ENCODE measurements at regions not wholly inside any gene's neighbourhood (a gene's known extent, or its start where the extent isn't known, plus 50 kb on each side); places are given as distances from the start of the nearest gene placed in this dataset.
"Not testable (repeated sequence)": the region's sequence is repeated elsewhere in the genome, so short reads cannot be mapped to it uniquely, and the experiment has no call there.

DNA sequence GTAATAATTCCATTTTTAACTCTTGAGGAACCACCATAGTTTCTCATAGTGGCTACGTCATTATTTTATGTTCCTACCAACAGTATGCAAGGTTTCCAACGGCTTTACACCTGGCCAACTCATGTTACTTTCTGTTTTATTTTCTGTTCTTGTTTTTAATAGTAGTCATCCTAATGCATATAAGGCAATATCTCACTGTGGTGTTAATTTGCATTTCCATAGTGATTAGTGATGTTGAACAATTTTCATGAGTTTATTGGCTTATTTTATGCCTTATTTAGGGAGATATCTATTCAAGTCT, 465.5 kb upstream of the KLF6 start:
- Histone ChIP-seq H3K36me3 (replicated peaks) (no peaks in the 10 kb centered on the region), H3K9me3 (no peaks in the 10 kb centered on the region), H3K27me3 (ENCODE audit: low read depth) (no peaks in the 10 kb centered on the region), H3K4me1 (no peaks in the 10 kb centered on the region), H3K4me3 (no peak overlapping the region)
- in situ Hi-C loops (cut with MboI; ENCODE audit: low sequenced_read_pairs) = no loop called here
- no peak for DNase-seq (ENCODE audit: low spot score in 2 of 2)

DNA sequence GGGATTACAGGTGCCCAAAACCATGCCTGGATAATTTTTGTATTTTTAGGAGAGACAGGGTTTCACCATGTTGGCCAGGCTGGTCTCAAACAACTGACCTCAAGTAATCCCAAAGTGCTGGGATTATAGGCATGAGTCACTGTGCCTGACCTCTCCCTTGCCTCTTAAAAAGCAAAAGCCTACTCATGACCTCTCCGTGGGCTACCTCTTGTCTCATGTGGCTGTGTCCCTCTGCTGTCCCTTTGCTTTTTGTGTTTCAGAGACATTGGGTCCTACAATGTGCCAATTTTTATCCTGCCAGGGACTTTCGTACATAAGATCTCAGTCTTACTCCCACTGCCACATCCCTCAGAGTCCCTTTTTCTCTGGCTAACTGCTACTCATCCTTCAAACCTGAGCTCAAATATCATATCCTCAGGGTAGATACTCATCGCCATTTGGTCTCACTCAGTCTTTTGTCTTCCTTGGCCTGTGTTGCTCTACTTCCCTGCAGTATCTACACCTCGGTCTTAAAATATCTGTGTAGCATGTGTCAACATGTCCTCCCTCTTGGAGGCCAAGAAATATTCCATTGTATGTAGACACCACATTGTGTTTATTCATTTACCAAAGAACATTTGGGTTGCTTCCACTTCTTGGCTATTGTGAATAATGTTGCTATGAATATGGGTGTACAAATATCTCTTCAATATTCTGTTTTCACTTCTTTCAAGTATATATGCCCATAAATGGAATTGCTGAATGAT, 465.0 kb upstream of the KLF6 start:
- no peaks in the 10 kb centered on the region for H3K27me3 ChIP-seq (ENCODE audit: low read depth)
- H3K4me3 ChIP-seq = no peak overlapping the region
- H3K36me3 ChIP-seq (replicated peaks) = no peaks in the 10 kb centered on the region
- in situ Hi-C loops (cut with MboI; ENCODE audit: low sequenced_read_pairs) = no loop called here
- H3K9me3 ChIP-seq = no peaks in the 10 kb centered on the region
- H3K4me1 ChIP-seq = no peaks in the 10 kb centered on the region
- no peak for DNase-seq (ENCODE audit: low spot score in 2 of 2)

DNA sequence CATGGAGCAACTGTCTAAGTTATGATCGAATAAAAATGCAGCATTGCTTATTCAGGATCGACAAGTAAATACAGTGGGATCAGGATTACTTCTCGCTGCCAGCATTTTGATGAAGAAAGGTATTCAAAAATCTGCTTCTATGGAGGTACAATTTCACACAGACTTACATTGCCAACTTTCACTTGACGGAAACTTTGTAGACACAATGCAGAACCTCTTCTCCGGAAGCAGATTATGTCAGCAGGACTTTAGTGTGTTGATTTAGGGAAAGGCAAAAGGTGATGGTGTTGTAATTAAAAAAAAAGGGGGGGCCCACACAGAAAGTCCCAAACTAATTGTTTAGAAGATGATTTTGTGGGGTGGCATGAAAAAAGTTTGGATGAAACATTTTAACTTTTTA, 462.4 kb upstream of the KLF6 start:
- no peak overlapping the region for H3K4me3 ChIP-seq
- no peaks in the 10 kb centered on the region for H3K36me3 ChIP-seq (replicated peaks)
- H3K9me3 ChIP-seq = no peaks in the 10 kb centered on the region
- no peaks in the 10 kb centered on the region for H3K4me1 ChIP-seq
- H3K27me3 ChIP-seq (ENCODE audit: low read depth) = no peaks in the 10 kb centered on the region
- DNase-seq (ENCODE audit: low spot score in 2 of 2) = no peak
- in situ Hi-C loops (cut with MboI; ENCODE audit: low sequenced_read_pairs) = no loop called here

DNA sequence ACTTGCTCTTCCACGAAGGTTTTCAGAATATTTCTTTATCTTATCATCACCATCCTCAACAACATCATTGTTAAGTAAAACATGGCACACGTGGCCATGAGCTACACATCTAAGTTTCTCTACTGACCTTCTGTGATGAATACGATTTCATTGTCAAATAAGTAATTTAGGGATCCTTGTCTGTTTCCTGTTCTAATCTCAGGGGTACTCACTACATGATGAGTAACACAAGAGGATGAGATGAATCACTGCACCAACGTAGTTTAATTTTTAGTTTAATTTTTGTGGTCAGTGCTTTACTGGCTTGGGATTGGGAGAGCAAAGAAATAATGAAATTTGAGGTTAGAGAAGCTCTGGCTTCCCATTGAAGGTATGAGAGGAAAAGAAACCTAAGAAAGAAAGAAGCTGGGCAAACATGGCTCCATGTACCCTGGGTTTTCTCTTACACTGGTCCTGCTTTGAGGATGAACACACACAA, 461.9 kb upstream of the KLF6 start:
- Histone ChIP-seq H3K4me3 (no peak overlapping the region), H3K9me3 (no peaks in the 10 kb centered on the region), H3K27me3 (ENCODE audit: low read depth) (no peaks in the 10 kb centered on the region), H3K36me3 (replicated peaks) (no peaks in the 10 kb centered on the region), H3K4me1 (no peaks in the 10 kb centered on the region)
- DNase-seq (ENCODE audit: low spot score in 2 of 2) = no peak
- in situ Hi-C loops (cut with MboI; ENCODE audit: low sequenced_read_pairs) = no loop called here

DNA sequence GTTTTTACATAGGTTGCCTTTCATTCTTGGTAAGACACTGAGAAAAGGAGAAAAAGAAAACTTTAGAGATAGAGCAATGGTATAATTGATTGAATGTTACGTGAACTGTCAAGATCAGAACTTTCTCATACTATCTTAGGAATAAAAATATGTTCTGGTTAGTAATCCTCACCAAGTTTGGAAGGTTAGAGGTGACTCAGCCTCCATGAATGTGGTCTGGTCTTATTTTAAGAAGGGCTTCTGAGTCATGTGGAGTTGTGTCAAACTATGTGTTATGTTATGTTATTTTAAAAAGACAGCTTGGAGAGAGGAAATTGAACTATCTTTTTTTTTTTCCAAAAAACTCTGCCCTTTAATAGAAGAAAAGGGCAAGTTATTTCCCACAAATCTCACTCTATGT, 458.6 kb upstream of the KLF6 start:
- Histone ChIP-seq H3K9me3 (peaks cover 2% of the 10 kb centered on the region; the same call in 1 of the 2 replicates), H3K36me3 (replicated peaks) (no peaks in the 10 kb centered on the region), H3K4me3 (no peak overlapping the region), H3K4me1 (no peaks in the 10 kb centered on the region), H3K27me3 (ENCODE audit: low read depth) (no peaks in the 10 kb centered on the region)
- no peak for DNase-seq (ENCODE audit: low spot score in 2 of 2)
- in situ Hi-C loops (cut with MboI; ENCODE audit: low sequenced_read_pairs) = no loop called here

DNA sequence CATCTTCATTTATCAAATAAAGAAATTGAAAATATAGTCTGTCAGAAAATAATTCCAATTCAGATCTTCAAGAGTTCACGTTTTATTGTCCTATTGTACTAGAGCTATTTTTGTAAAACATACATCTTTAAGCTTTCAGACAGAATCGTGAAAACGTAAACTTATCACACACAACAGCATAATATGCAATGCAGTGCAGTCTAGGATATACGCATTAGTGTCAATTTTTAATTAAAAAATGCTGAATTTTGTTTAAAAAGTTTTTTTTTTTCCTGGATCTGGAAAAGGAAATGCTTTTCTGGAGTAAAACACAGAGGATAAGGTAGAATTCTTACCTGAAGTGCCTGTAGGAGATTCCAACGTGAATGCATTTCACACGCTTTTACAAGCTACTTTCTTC, 458.2 kb upstream of the KLF6 start:
- Histone ChIP-seq H3K9me3 (peaks cover 2% of the 10 kb centered on the region; the same call in 1 of the 2 replicates), H3K4me3 (no peak overlapping the region), H3K4me1 (no peaks in the 10 kb centered on the region), H3K27me3 (ENCODE audit: low read depth) (no peaks in the 10 kb centered on the region), H3K36me3 (replicated peaks) (no peaks in the 10 kb centered on the region)
- DNase-seq (ENCODE audit: low spot score in 2 of 2) = no peak
- in situ Hi-C loops (cut with MboI; ENCODE audit: low sequenced_read_pairs) = no loop called here

DNA sequence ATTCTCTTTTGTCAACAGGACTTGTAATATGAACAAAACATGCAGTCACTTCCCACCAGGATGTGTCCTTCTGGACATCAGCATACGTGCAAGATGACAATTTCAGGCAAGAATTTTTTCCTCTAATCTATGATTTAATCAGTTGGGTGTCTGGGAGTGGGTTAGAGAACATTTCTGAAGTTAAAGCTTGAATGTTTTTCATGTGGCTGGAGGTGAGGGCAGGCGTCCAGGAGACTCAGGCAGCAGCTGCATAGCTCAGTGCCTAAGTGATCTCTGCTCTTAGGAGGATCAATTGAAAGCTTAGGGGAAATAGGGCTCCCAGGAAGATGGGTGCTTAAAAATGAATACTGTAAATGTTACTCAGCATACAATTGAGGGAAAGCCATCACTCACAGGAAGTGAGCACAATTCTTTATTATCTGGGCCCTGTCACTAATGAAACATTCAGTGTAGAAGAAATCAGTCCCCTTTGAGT, 457.6 kb upstream of the KLF6 start:
- Histone ChIP-seq H3K4me3 (no peak overlapping the region), H3K27me3 (ENCODE audit: low read depth) (no peaks in the 10 kb centered on the region), H3K36me3 (replicated peaks) (no peaks in the 10 kb centered on the region), H3K4me1 (no peaks in the 10 kb centered on the region), H3K9me3 (peaks cover 2% of the 10 kb centered on the region; the same call in 1 of the 2 replicates)
- no peak for DNase-seq (ENCODE audit: low spot score in 2 of 2)
- in situ Hi-C loops (cut with MboI; ENCODE audit: low sequenced_read_pairs) = no loop called here

DNA sequence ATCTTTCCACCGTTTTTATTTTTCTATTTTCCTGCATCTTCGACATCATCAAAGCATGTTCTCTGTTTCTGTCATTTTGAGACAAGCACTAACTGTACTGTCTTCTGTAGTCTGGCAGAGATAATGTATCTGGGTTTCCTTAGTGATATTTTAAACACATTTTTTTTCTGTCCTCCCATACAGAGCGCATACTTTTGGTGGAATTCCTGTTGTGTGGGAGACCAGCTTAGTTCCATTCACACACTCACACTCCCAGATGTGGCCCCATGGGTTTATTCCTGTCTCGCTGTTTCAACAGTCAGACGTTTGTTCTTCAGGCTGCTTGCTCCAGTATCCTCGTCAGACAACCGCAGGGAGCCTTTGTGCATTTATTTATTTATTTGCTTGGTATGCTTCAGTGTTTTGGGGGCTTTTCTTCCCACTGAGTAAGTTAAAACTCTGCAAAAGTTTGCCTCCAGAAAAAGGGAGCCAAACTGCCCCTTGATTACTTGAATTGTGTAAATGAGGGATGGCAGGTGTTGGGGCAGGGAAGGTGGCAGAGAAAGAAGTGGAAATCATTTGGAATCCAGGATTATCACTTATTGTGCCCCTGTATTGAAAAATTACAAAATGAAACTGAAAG, 456.8 kb upstream of the KLF6 start:
- Histone ChIP-seq H3K36me3 (replicated peaks) (no peaks in the 10 kb centered on the region), H3K4me3 (no peak overlapping the region), H3K27me3 (ENCODE audit: low read depth) (no peaks in the 10 kb centered on the region), H3K4me1 (no peaks in the 10 kb centered on the region), H3K9me3 (peaks cover 2% of the 10 kb centered on the region; the same call in 1 of the 2 replicates)
- DNase-seq (ENCODE audit: low spot score in 2 of 2) = no peak
- in situ Hi-C loops (cut with MboI; ENCODE audit: low sequenced_read_pairs) = no loop called here

DNA sequence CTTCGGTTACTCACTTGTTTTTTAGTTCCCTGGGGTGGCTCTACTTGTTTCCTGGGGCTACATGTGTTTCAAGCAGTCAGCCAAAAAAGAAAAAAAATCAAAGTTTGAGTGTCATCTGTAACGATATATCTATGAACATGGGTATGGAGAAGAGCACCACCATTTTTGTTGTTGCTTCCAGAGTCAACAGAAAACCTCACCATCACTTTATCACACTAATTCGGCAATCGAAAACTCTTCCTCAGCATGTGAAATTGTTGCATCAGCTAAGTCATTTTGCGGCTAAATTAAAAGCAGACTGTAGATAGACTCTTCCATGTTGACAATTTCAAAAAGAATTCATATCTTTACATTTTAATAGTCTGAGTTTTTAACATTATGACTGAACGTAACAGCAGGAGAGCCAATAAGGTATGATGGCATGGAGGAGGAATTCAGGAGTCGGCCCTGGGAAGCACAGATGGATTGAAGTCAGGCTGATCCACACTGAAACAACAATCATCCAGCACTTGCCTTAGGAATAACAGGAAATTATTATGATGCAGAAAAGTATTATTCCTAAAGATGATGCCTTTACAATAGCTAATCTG, 455.7 kb upstream of the KLF6 start:
- no peak for DNase-seq (ENCODE audit: low spot score in 2 of 2)
- peaks cover 2% of the 10 kb centered on the region; the same call in 1 of the 2 replicates for H3K9me3 ChIP-seq
- in situ Hi-C loops (cut with MboI; ENCODE audit: low sequenced_read_pairs) = no loop called here
- no peaks in the 10 kb centered on the region for H3K36me3 ChIP-seq (replicated peaks)
- no peaks in the 10 kb centered on the region for H3K27me3 ChIP-seq (ENCODE audit: low read depth)
- H3K4me1 ChIP-seq = no peaks in the 10 kb centered on the region
- H3K4me3 ChIP-seq = no peak overlapping the region

DNA sequence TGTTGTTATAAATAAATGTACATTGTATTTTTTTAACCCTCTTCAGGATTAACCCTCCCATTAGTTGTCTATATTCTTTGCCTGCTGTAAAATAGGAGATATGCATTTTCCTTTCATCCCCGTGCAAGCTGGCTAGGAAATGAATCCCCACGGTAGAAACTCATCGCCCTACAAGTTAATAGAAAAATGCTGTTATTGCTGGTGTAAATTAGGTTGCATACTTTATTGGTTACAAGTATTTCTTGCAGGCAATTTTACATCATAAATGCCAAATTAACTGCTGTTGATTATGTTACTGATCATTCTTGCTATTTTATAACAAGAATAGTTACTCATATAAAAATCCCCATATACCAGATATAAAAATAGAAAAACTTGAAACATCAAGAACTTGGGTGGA, 454.2 kb upstream of the KLF6 start:
- Histone ChIP-seq H3K9me3 (peaks cover 2% of the 10 kb centered on the region; the same call in 1 of the 2 replicates), H3K4me1 (no peaks in the 10 kb centered on the region), H3K27me3 (ENCODE audit: low read depth) (no peaks in the 10 kb centered on the region), H3K4me3 (no peak overlapping the region), H3K36me3 (replicated peaks) (no peaks in the 10 kb centered on the region)
- no peak for DNase-seq (ENCODE audit: low spot score in 2 of 2)
- in situ Hi-C loops (cut with MboI; ENCODE audit: low sequenced_read_pairs) = no loop called here

DNA sequence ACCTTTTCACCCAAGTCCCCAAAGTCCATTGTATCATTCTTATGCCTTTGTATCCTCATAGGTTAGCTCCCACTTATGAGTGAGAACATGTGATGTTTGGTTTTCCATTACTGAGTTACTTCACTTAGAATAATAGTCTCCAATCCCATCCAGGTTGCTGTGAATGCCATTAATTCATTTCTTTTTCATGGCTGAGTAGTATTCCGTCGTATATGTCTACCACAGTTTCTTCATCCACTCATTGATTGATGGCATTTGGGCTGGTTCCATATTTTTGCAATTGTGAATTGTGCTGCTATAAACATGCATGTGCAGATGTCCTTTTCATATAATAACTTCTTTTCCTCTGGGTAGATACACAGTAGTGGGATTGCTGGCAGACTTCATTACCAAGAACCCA, 451.9 kb upstream of the KLF6 start:
- in situ Hi-C loops (cut with MboI; ENCODE audit: low sequenced_read_pairs); H3K9me3 ChIP-seq; DNase-seq (ENCODE audit: low spot score in 2 of 2); H3K27me3 ChIP-seq (ENCODE audit: low read depth); H3K36me3 ChIP-seq (replicated peaks); H3K4me3 ChIP-seq; H3K4me1 ChIP-seq: not testable (repeated sequence)

DNA sequence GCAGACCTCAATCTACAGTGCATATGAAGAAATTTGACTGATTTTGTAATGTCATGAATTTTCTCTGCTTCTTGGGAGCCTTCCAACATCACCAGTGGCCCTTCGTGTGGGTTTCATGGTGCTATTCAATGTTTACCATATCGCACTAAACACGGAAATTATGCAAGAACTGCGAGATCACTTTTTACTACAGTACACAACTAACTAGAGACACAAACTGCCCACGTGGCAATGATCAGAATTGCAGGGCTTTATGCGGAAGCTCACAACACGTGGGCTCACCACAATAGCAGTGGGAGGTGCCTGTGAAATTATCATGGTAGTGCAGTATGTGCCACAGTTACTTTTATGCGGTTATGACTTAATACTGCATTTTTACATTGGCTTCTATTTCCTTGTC, 449.7 kb upstream of the KLF6 start:
- Histone ChIP-seq H3K4me3 (no peak overlapping the region), H3K4me1 (no peaks in the 10 kb centered on the region), H3K27me3 (ENCODE audit: low read depth) (no peaks in the 10 kb centered on the region), H3K36me3 (replicated peaks) (no peaks in the 10 kb centered on the region), H3K9me3 (no peaks in the 10 kb centered on the region)
- DNase-seq (ENCODE audit: low spot score in 2 of 2) = no peak
- in situ Hi-C loops (cut with MboI; ENCODE audit: low sequenced_read_pairs) = no loop called here

DNA sequence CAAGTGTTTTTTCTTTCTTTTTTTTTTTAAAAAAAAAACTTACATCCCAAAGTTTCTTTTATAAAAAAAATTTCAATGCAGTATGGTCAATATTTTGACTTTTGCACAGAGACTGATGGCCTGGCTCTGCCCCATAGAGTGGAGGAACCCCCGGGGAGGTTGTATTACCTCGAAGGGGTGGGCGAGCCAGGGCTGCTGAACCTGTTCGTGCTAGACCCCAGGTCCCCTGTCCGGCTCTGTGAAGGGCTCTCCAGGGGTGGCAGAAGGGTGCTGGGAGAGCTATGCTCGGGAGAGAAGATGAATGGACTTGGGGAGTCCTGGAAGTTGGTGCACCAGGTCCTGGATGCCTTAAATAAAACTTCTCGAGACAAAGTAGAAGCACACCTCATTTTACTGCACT, 446.4 kb upstream of the KLF6 start:
- H3K36me3 ChIP-seq (replicated peaks) = no peaks in the 10 kb centered on the region
- DNase-seq (ENCODE audit: low spot score in 2 of 2) = no peak
- H3K4me3 ChIP-seq = no peak overlapping the region
- H3K9me3 ChIP-seq = no peaks in the 10 kb centered on the region; the same call in 1 of the 2 replicates
- in situ Hi-C loops (cut with MboI; ENCODE audit: low sequenced_read_pairs) = no loop called here
- H3K4me1 ChIP-seq = no peaks in the 10 kb centered on the region
- H3K27me3 ChIP-seq (ENCODE audit: low read depth) = no peaks in the 10 kb centered on the region

DNA sequence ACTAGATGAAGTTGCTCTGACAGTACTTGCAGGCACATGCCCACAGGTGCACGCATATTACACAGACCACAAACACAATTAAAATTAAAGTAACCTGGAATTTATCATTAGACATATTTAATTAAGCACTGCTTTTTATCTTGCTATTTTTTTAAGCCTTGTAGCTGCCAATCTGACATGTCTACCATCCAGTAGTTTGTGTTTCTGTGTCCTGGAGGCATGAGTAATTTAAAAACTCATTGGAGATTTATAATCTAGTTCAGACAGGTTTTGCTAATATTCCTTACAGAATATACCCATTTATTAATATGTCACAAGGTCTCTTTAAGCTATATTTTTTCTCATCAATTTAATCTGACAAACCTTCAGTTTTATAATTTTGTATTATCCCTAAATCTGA, 445.0 kb upstream of the KLF6 start:
- Histone ChIP-seq H3K27me3 (ENCODE audit: low read depth) (no peaks in the 10 kb centered on the region), H3K4me3 (no peak overlapping the region), H3K9me3 (peaks cover 3% of the 10 kb centered on the region; the same call in 1 of the 2 replicates), H3K36me3 (replicated peaks) (no peaks in the 10 kb centered on the region), H3K4me1 (no peaks in the 10 kb centered on the region)
- in situ Hi-C loops (cut with MboI; ENCODE audit: low sequenced_read_pairs) = no loop called here
- DNase-seq (ENCODE audit: low spot score in 2 of 2) = no peak

All from HAP-1 (cell line).